ENCODE measurements at regions not wholly inside any gene's neighbourhood (a gene's known extent, or its start where the extent isn't known, plus 50 kb on each side); places are given as distances from the start of the nearest gene placed in this dataset.

DNA sequence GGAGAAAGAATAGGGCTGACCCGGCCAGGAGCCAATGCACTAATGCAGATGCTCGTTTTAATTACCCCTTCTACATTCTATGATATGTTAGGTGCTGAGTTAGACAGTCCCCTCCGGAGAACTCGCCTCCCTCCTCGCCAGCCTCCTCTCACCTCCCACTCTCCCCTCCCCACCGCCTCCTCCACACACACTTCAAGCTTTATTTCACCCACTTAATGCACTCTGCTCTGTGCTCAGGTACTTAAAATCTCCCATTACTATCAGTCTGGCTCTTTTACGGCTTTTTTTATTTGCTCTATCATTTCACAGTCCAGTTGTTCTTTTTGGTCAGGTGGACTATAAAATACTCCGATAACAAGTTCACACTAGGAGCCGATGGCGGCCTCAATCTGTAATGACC is 231.6 kb downstream of the TEX36 start:
- TF ChIP-seq POLR2A (IDR thresholded peaks at IDR 0.05) = no peak
- no peak for TF ChIP-seq CTCF (IDR thresholded peaks at IDR 0.05)

All from esophagus squamous epithelium (tissue), 4 donors.